Endodermal cell (in vitro differentiated cells): ENCODE measurements at regions not wholly inside any gene's neighbourhood (a gene's known extent, or its start where the extent isn't known, plus 50 kb on each side); places are given as distances from the start of the nearest gene placed in this dataset.

ENCODE experiments used
- DNase-seq: peaks from one replicate; pipeline ENCODE4 v3.0.0-alpha.2; 2017
- H3K27ac ChIP-seq: 2 replicates; pipeline ENCODE4 v1.5.1; 2013; ENCODE audit warnings: mild to moderate bottlenecking, low read depth, low read length, moderate library complexity
- H3K27me3 ChIP-seq: 2 replicates; pipeline ENCODE4 v1.6.1; 2013; ENCODE audit warnings: mild to moderate bottlenecking, low read length, moderate library complexity; ENCODE audit not compliant: insufficient read depth, control insufficient read depth, poor library complexity, severe bottlenecking
- H3K36me3 ChIP-seq: 2 replicates; pipeline ENCODE4 v1.7.0; 2013; ENCODE audit warnings: mild to moderate bottlenecking, low read length, moderate library complexity; ENCODE audit not compliant: control insufficient read depth, insufficient read depth
- H3K4me1 ChIP-seq: one replicate; pipeline ENCODE4 v1.7.0; 2013; ENCODE audit warnings: low read length; ENCODE audit not compliant: control insufficient read depth, insufficient read depth
- H3K4me3 ChIP-seq: 2 replicates; pipeline ENCODE4 v1.5.1; 2013; ENCODE audit warnings: mild to moderate bottlenecking, low read length, moderate library complexity
- H3K9ac ChIP-seq: 2 replicates; pipeline ENCODE4 v1.6.1; 2013; ENCODE audit warnings: mild to moderate bottlenecking, low read length, moderate library complexity; ENCODE audit not compliant: poor library complexity, severe bottlenecking; ENCODE audit errors: extremely low read depth
- H3K9me3 ChIP-seq: 2 replicates; pipeline ENCODE4 v1.6.1; 2013; ENCODE audit warnings: mild to moderate bottlenecking, low read length, moderate library complexity; ENCODE audit not compliant: control insufficient read depth
- H3K27ac Mint-ChIP-seq: 2 replicates; pipeline ENCODE4 v1.8.0; 2020; ENCODE audit warnings: mixed read lengths
- H3K27me3 Mint-ChIP-seq: 2 replicates; pipeline ENCODE4 v1.8.0; 2021; ENCODE audit warnings: mild to moderate bottlenecking, mixed read lengths; ENCODE audit not compliant: insufficient read depth
- H3K36me3 Mint-ChIP-seq: 2 replicates; pipeline ENCODE4 v1.8.0; 2020; ENCODE audit warnings: low read depth, mixed read lengths
- H3K4me1 Mint-ChIP-seq: 2 replicates; pipeline ENCODE4 v1.8.0; 2020; ENCODE audit warnings: mixed read lengths
- H3K4me3 Mint-ChIP-seq: 2 replicates; pipeline ENCODE4 v1.8.0; 2020; ENCODE audit warnings: mild to moderate bottlenecking, moderate library complexity, mixed read lengths
- H3K9me3 Mint-ChIP-seq: 2 replicates; pipeline ENCODE4 v1.8.0; 2020; ENCODE audit warnings: mild to moderate bottlenecking, mixed read lengths
- WGBS, 2 experiments: methylation state at CpG; one replicate each; pipeline versions ENCODE4 v1.1.5 to v1.1.7; 2013; ENCODE audit warnings: missing lambda C conversion rate in 2 of 2, mixed read lengths in 1 of 2; ENCODE audit not compliant: insufficient coverage in 1 of 2, insufficient read length in 1 of 2; 5-methylcytosine and 5-hydroxymethylcytosine counted together
- TF ChIP-seq, protein P1 (sequence below): fragments of 200-600 bp; sonication (generic); conservative IDR thresholded peaks from 2 replicates; pipeline ENCODE4 v1.5.0; 2021; ENCODE audit warnings: antibody characterized with exemption, mild to moderate bottlenecking

DNA sequence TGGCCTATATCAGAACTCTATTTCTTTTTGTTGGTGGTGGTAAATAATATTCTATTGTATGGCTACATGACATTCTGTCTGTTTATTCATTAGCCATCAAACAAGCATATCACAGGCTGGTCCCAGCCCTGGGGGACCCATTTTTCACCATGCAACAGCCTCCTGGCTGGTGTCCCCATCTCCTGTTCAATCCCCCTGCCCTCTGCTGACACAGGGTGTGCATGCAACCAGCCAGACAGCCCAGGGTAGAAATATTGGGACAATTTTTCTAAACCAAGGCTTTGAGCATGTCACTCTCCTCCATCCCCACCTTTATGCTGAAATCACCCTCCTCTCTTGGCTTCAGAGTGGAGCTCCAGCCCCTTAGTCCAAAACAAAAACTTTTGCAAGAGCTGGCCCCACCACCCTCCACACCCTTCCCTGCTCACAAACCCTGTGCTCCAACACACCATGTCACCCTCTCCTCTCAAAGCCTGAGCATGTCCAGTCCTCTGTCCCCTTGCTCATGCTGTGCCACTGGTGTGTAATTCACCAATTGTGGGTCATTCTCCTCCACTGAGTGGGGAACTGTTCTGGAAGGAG lies 153.0 kb upstream of the UQCRFS1 start:
- DNase-seq: no peak
- Histone ChIP-seq H3K4me3 (no peak overlapping the region), H3K9ac (no peak overlapping the region), H3K9me3 (no peaks in the 10 kb centered on the region), H3K27me3 (no peaks in the 10 kb centered on the region), H3K4me1 (no peaks in the 10 kb centered on the region), H3K27ac (no peak overlapping the region), H3K36me3 (no peaks in the 10 kb centered on the region)
- Mint-ChIP-seq H3K4me1 (peaks cover 14% of the 10 kb centered on the region), H3K9me3 (no peaks in the 10 kb centered on the region), H3K27ac (no peak overlapping the region), H3K27me3 (peaks cover 23% of the 10 kb centered on the region), H3K4me3 (no peak overlapping the region), H3K36me3 (no peaks in the 10 kb centered on the region)
- TF ChIP-seq, protein P1, sequence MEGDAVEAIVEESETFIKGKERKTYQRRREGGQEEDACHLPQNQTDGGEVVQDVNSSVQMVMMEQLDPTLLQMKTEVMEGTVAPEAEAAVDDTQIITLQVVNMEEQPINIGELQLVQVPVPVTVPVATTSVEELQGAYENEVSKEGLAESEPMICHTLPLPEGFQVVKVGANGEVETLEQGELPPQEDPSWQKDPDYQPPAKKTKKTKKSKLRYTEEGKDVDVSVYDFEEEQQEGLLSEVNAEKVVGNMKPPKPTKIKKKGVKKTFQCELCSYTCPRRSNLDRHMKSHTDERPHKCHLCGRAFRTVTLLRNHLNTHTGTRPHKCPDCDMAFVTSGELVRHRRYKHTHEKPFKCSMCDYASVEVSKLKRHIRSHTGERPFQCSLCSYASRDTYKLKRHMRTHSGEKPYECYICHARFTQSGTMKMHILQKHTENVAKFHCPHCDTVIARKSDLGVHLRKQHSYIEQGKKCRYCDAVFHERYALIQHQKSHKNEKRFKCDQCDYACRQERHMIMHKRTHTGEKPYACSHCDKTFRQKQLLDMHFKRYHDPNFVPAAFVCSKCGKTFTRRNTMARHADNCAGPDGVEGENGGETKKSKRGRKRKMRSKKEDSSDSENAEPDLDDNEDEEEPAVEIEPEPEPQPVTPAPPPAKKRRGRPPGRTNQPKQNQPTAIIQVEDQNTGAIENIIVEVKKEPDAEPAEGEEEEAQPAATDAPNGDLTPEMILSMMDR: no peak

- 86 to 90% methylated on average over 9 to 10 of the region's 10 CpGs for WGBS, 2 experiments
- Mint-ChIP-seq H3K4me3 (no peak overlapping the region), H3K4me1 (peaks cover 14% of the 10 kb centered on the region), H3K27ac (no peak overlapping the region), H3K9me3 (no peaks in the 10 kb centered on the region), H3K36me3 (no peaks in the 10 kb centered on the region), H3K27me3 (peaks cover 23% of the 10 kb centered on the region)
- H3K4me1 ChIP-seq: no peaks in the 10 kb centered on the region
- no peaks in the 10 kb centered on the region for H3K36me3 ChIP-seq
- H3K9ac ChIP-seq: no peak overlapping the region
- TF ChIP-seq, protein P1: no peak
- peak; percentile 34 for DNase-seq
- no peak overlapping the region for H3K4me3 ChIP-seq
- no peak overlapping the region for H3K27ac ChIP-seq
- H3K27me3 ChIP-seq: no peaks in the 10 kb centered on the region
- H3K9me3 ChIP-seq: no peaks in the 10 kb centered on the region
These were observed 153.8 kb upstream of the UQCRFS1 start for GRCh38 chr19:29366757-29367156.

- no peaks in the 10 kb centered on the region for H3K27me3 ChIP-seq
- no peaks in the 10 kb centered on the region for H3K4me1 ChIP-seq
- Mint-ChIP-seq H3K27me3 (peaks cover 26% of the 10 kb centered on the region), H3K36me3 (no peaks in the 10 kb centered on the region), H3K27ac (no peak overlapping the region), H3K4me1 (peaks cover 14% of the 10 kb centered on the region), H3K4me3 (no peak overlapping the region), H3K9me3 (no peaks in the 10 kb centered on the region)
- H3K9me3 ChIP-seq: no peaks in the 10 kb centered on the region
- TF ChIP-seq, protein P1: no peak
- 18 to 41% methylated on average over 4 to 7 of the region's 7 CpGs for WGBS, 2 experiments
- no peak overlapping the region for H3K4me3 ChIP-seq
- no peak overlapping the region for H3K27ac ChIP-seq
- no peak overlapping the region for H3K9ac ChIP-seq
- no peaks in the 10 kb centered on the region for H3K36me3 ChIP-seq
- peak; percentile 60 for DNase-seq
These were observed 154.9 kb upstream of the UQCRFS1 start for GRCh38 chr19:29367791-29368222.
